Spleen (tissue), 7 donors: ENCODE measurements at regions not wholly inside any gene's neighbourhood (a gene's known extent, or its start where the extent isn't known, plus 50 kb on each side); places are given as distances from the start of the nearest gene placed in this dataset.

Experiments used
- POLR2A ChIP-seq, 3 donors: fragments of 450-650 bp; IDR thresholded peaks; one replicate each; pipeline ENCODE4 v1.5.1; 2017; ENCODE audit warnings: antibody characterized with exemption in 3 of 3, mild to moderate bottlenecking in 1 of 3
- TF ChIP-seq, protein P1 (sequence below), 11 experiments: fragments of 200-600 bp in 7 of 11; fragments of 450-650 bp in 4 of 11; sonication (generic) in 4 of 11; IDR thresholded peaks in 8 of 11; conservative IDR thresholded peaks in 3 of 11; 1 replicate in 7 of 11; 2 replicates in 4 of 11; pipeline versions ENCODE4 v1.4.0 to v1.8.0; 2016 to 2021; ENCODE audit warnings: antibody characterized with exemption in 11 of 11, inconsistent platforms in 4 of 11, mild to moderate bottlenecking in 1 of 11
- donor health status: DM: no; HTN: no; CAD: no; lungs with moderate emphysema.
- donor health status: DM: no; HTN: no; CAD: no.
- donor health status: DM: no; HTN: no; CAD: no.

DNA sequence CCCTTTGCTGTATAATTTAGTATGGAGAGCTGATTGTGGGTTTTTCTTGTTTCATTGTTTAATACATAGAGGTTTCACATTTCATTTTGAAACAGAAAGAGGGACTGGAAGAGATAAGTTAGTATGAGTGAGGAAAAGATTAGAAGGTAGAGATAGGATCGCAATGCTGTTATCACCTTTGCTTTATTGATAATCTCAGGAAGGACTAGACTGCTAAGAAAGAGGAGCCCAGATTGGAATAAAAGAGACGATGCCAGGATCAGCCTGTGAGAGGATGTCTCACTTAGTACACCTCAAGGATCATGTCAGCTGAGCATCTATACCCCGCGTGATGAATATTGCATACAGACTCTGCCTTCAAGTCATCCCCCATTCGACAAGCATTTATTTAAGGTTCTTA is 178.0 kb upstream of the DMAC1 start:
- TF ChIP-seq, protein P1, sequence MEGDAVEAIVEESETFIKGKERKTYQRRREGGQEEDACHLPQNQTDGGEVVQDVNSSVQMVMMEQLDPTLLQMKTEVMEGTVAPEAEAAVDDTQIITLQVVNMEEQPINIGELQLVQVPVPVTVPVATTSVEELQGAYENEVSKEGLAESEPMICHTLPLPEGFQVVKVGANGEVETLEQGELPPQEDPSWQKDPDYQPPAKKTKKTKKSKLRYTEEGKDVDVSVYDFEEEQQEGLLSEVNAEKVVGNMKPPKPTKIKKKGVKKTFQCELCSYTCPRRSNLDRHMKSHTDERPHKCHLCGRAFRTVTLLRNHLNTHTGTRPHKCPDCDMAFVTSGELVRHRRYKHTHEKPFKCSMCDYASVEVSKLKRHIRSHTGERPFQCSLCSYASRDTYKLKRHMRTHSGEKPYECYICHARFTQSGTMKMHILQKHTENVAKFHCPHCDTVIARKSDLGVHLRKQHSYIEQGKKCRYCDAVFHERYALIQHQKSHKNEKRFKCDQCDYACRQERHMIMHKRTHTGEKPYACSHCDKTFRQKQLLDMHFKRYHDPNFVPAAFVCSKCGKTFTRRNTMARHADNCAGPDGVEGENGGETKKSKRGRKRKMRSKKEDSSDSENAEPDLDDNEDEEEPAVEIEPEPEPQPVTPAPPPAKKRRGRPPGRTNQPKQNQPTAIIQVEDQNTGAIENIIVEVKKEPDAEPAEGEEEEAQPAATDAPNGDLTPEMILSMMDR (IDR thresholded peaks at IDR 0.05 in 8 of 11, conservative IDR thresholded peaks at IDR 0.05 in 3 of 11), result no peak
- TF ChIP-seq POLR2A (IDR thresholded peaks at IDR 0.05), result no peak
